ENCODE measurements at regions not wholly inside any gene's neighbourhood (a gene's known extent, or its start where the extent isn't known, plus 50 kb on each side); places are given as distances from the start of the nearest gene placed in this dataset.
"Not testable (repeated sequence)": the region's sequence is repeated elsewhere in the genome, so short reads cannot be mapped to it uniquely, and the experiment has no call there.

GRCh38 chr20:28562510-28562898, 2695.0 kb upstream of the DEFB115 start:
- H3K9me3 ChIP-seq (ENCODE audit: severe bottlenecking): peaks cover 6% of the 10 kb centered on the region
- H3K27ac ChIP-seq (ENCODE audit: poor library complexity, severe bottlenecking): peak overlapping the region; percentile 60
- H3K4me3 ChIP-seq (ENCODE audit: severe bottlenecking): no peak overlapping the region
- DNase-seq (ENCODE audit: low spot score): no peak
- H3K27me3 ChIP-seq (ENCODE audit: insufficient read depth, poor library complexity, severe bottlenecking): no peaks in the 10 kb centered on the region
- no peak for TF ChIP-seq CTCF (IDR thresholded peaks at IDR 0.05; ENCODE audit: poor library complexity, severe bottlenecking)
- H3K36me3 ChIP-seq (ENCODE audit: low read depth): no peaks in the 10 kb centered on the region; the same call in 1 of the 2 replicates
- H3K4me1 ChIP-seq (ENCODE audit: insufficient read depth, poor library complexity, severe bottlenecking): peaks cover 11% of the 10 kb centered on the region
- peak; percentile 96 for ATAC-seq (ENCODE audit: low read depth)

- H3K27ac ChIP-seq (ENCODE audit: poor library complexity, severe bottlenecking): peak overlapping the region; percentile 60
- not testable (repeated sequence) for H3K4me3 ChIP-seq (ENCODE audit: severe bottlenecking); H3K36me3 ChIP-seq (ENCODE audit: low read depth); DNase-seq (ENCODE audit: low spot score); H3K4me1 ChIP-seq (ENCODE audit: insufficient read depth, poor library complexity, severe bottlenecking); H3K9me3 ChIP-seq (ENCODE audit: severe bottlenecking); H3K27me3 ChIP-seq (ENCODE audit: insufficient read depth, poor library complexity, severe bottlenecking)
- peak; percentile 71 for ATAC-seq (ENCODE audit: low read depth)
These were observed 2694.5 kb upstream of the DEFB115 start for GRCh38 chr20:28562899-28563521.

- peak overlapping the region; percentile 60 for H3K27ac ChIP-seq (ENCODE audit: poor library complexity, severe bottlenecking)
- not testable (repeated sequence) for DNase-seq (ENCODE audit: low spot score); H3K4me1 ChIP-seq (ENCODE audit: insufficient read depth, poor library complexity, severe bottlenecking); H3K9me3 ChIP-seq (ENCODE audit: severe bottlenecking); H3K4me3 ChIP-seq (ENCODE audit: severe bottlenecking); ATAC-seq (ENCODE audit: low read depth); H3K27me3 ChIP-seq (ENCODE audit: insufficient read depth, poor library complexity, severe bottlenecking); H3K36me3 ChIP-seq (ENCODE audit: low read depth)
These were observed 2693.4 kb upstream of the DEFB115 start for GRCh38 chr20:28564024-28564423.

GRCh38 chr20:28564688-28565463, 2692.6 kb upstream of the DEFB115 start:
- DNase-seq (ENCODE audit: low spot score); ATAC-seq (ENCODE audit: low read depth): not testable (repeated sequence)

GRCh38 chr20:28575991-28576390, 2681.5 kb upstream of the DEFB115 start:
- not testable (repeated sequence) for ATAC-seq (ENCODE audit: low read depth); H3K27me3 ChIP-seq (ENCODE audit: insufficient read depth, poor library complexity, severe bottlenecking); H3K27ac ChIP-seq (ENCODE audit: poor library complexity, severe bottlenecking); H3K4me1 ChIP-seq (ENCODE audit: insufficient read depth, poor library complexity, severe bottlenecking); H3K36me3 ChIP-seq (ENCODE audit: low read depth); DNase-seq (ENCODE audit: low spot score); H3K4me3 ChIP-seq (ENCODE audit: severe bottlenecking); H3K9me3 ChIP-seq (ENCODE audit: severe bottlenecking)
- TF ChIP-seq CTCF (IDR thresholded peaks at IDR 0.05; ENCODE audit: poor library complexity, severe bottlenecking): peak; percentile 80

More at GRCh38 chr20:28564688-28565463, 2692.6 kb upstream of the DEFB115 start:
- H3K27ac ChIP-seq (ENCODE audit: poor library complexity, severe bottlenecking); H3K27me3 ChIP-seq (ENCODE audit: insufficient read depth, poor library complexity, severe bottlenecking); H3K4me3 ChIP-seq (ENCODE audit: severe bottlenecking); H3K36me3 ChIP-seq (ENCODE audit: low read depth); H3K4me1 ChIP-seq (ENCODE audit: insufficient read depth, poor library complexity, severe bottlenecking); H3K9me3 ChIP-seq (ENCODE audit: severe bottlenecking): not testable (repeated sequence)

GRCh38 chr20:28591680-28592079, 2665.8 kb upstream of the DEFB115 start:
- not testable (repeated sequence) for DNase-seq (ENCODE audit: low spot score); ATAC-seq (ENCODE audit: low read depth); H3K4me3 ChIP-seq (ENCODE audit: severe bottlenecking)

GRCh38 chr20:28593383-28593782, 2664.1 kb upstream of the DEFB115 start:
- not testable (repeated sequence) for ATAC-seq (ENCODE audit: low read depth); H3K27ac ChIP-seq (ENCODE audit: poor library complexity, severe bottlenecking)

More at GRCh38 chr20:28591680-28592079, 2665.8 kb upstream of the DEFB115 start:
- not testable (repeated sequence) for H3K4me1 ChIP-seq (ENCODE audit: insufficient read depth, poor library complexity, severe bottlenecking); H3K36me3 ChIP-seq (ENCODE audit: low read depth); H3K27me3 ChIP-seq (ENCODE audit: insufficient read depth, poor library complexity, severe bottlenecking); H3K27ac ChIP-seq (ENCODE audit: poor library complexity, severe bottlenecking)
- peaks cover 11% of the 10 kb centered on the region for H3K9me3 ChIP-seq (ENCODE audit: severe bottlenecking)

GRCh38 chr20:28594476-28594875, 2663.0 kb upstream of the DEFB115 start:
- not testable (repeated sequence) for H3K36me3 ChIP-seq (ENCODE audit: low read depth); DNase-seq (ENCODE audit: low spot score); H3K4me3 ChIP-seq (ENCODE audit: severe bottlenecking); H3K27me3 ChIP-seq (ENCODE audit: insufficient read depth, poor library complexity, severe bottlenecking); ATAC-seq (ENCODE audit: low read depth); H3K4me1 ChIP-seq (ENCODE audit: insufficient read depth, poor library complexity, severe bottlenecking); H3K27ac ChIP-seq (ENCODE audit: poor library complexity, severe bottlenecking)
- H3K9me3 ChIP-seq (ENCODE audit: severe bottlenecking): peaks cover 11% of the 10 kb centered on the region

More at GRCh38 chr20:28593383-28593782, 2664.1 kb upstream of the DEFB115 start:
- H3K9me3 ChIP-seq (ENCODE audit: severe bottlenecking): peaks cover 11% of the 10 kb centered on the region
- not testable (repeated sequence) for H3K27me3 ChIP-seq (ENCODE audit: insufficient read depth, poor library complexity, severe bottlenecking); H3K36me3 ChIP-seq (ENCODE audit: low read depth); H3K4me1 ChIP-seq (ENCODE audit: insufficient read depth, poor library complexity, severe bottlenecking); H3K4me3 ChIP-seq (ENCODE audit: severe bottlenecking); DNase-seq (ENCODE audit: low spot score)

GRCh38 chr20:28602006-28602402, 2655.5 kb upstream of the DEFB115 start:
- H3K9me3 ChIP-seq (ENCODE audit: severe bottlenecking); H3K36me3 ChIP-seq (ENCODE audit: low read depth); H3K27ac ChIP-seq (ENCODE audit: poor library complexity, severe bottlenecking): not testable (repeated sequence)

More at GRCh38 chr20:28602006-28602402, 2655.5 kb upstream of the DEFB115 start:
- not testable (repeated sequence) for DNase-seq (ENCODE audit: low spot score); ATAC-seq (ENCODE audit: low read depth); H3K4me1 ChIP-seq (ENCODE audit: insufficient read depth, poor library complexity, severe bottlenecking)
- peaks cover 34% of the 10 kb centered on the region for H3K27me3 ChIP-seq (ENCODE audit: insufficient read depth, poor library complexity, severe bottlenecking)
- H3K4me3 ChIP-seq (ENCODE audit: severe bottlenecking): peak overlapping the region; percentile 21

Data from RWPE2 (cell line).